GM23338 (cell line): ENCODE measurements at regions not wholly inside any gene's neighbourhood (a gene's known extent, or its start where the extent isn't known, plus 50 kb on each side); places are given as distances from the start of the nearest gene placed in this dataset.

Source experiments
- ATAC-seq: fragments of 200-7000 bp; cut with Tn5 transposase; 3 replicates; pipeline ENCODE4 v1.9.1; 2020
- DNase-seq: peaks from one replicate; pipeline ENCODE4 v3.0.0-alpha.2; 2015; ENCODE audit warnings: low spot score
- H2AFZ ChIP-seq: fragments of 200-600 bp; sonication (generic); 2 replicates; pipeline ENCODE4 v1.8.0; 2016; ENCODE audit warnings: antibody characterized with exemption, mild to moderate bottlenecking, moderate library complexity
- H3F3A ChIP-seq: fragments of 200-600 bp; sonication (generic); replicated peaks from 2 replicates; pipeline ENCODE4 v1.8.0; 2017; ENCODE audit warnings: antibody characterized with exemption, mixed run types, low read depth
- H3K27ac ChIP-seq: fragments of 200-600 bp; sonication (generic); 2 replicates; pipeline ENCODE4 v1.6.1; 2016; ENCODE audit warnings: low read depth
- H3K27me3 ChIP-seq: fragments of 200-600 bp; sonication (generic); 2 replicates; pipeline ENCODE4 v1.8.0; 2016; ENCODE audit warnings: mild to moderate bottlenecking, mixed run types, moderate library complexity; ENCODE audit not compliant: insufficient read depth
- H3K36me3 ChIP-seq: fragments of 200-600 bp; sonication (generic); 2 replicates; pipeline ENCODE4 v1.8.0; 2016; ENCODE audit warnings: mild to moderate bottlenecking; ENCODE audit not compliant: insufficient read depth
- H3K4me1 ChIP-seq: fragments of 200-600 bp; sonication (generic); 2 replicates; pipeline ENCODE4 v1.8.0; 2016; ENCODE audit warnings: mild to moderate bottlenecking, moderate library complexity; ENCODE audit not compliant: insufficient read depth
- H3K4me2 ChIP-seq: fragments of 200-600 bp; sonication (generic); 2 replicates; pipeline ENCODE4 v1.7.1; 2017; ENCODE audit warnings: mixed run types
- H3K4me3 ChIP-seq: fragments of 200-600 bp; sonication (generic); 2 replicates; pipeline ENCODE4 v1.6.1; 2016; ENCODE audit warnings: mixed run types
- H3K79me2 ChIP-seq: fragments of 200-600 bp; sonication (generic); replicated peaks from 2 replicates; pipeline ENCODE4 v1.8.0; 2017; ENCODE audit warnings: mild to moderate bottlenecking; ENCODE audit not compliant: insufficient read depth
- H3K9me2 ChIP-seq: fragments of 200-600 bp; sonication (generic); 2 replicates; pipeline ENCODE4 v1.8.0; 2017; ENCODE audit not compliant: insufficient read depth
- H4K20me1 ChIP-seq: fragments of 200-600 bp; sonication (generic); replicated peaks from 2 replicates; pipeline ENCODE4 v1.8.0; 2017; ENCODE audit warnings: mild to moderate bottlenecking; ENCODE audit not compliant: insufficient read depth
- H3K27ac Mint-ChIP-seq: 2 replicates; pipeline ENCODE4 v1.8.0; 2020; ENCODE audit warnings: inconsistent platforms, mild to moderate bottlenecking, moderate library complexity, mixed read lengths
- H3K27me3 Mint-ChIP-seq: 3 replicates; pipeline ENCODE4 v1.8.0; 2022; ENCODE audit warnings: low read depth, mild to moderate bottlenecking, moderate library complexity, mixed read lengths, inconsistent platforms; ENCODE audit not compliant: insufficient read depth, poor library complexity
- H3K36me3 Mint-ChIP-seq: 3 replicates; pipeline ENCODE4 v1.8.0; 2021; ENCODE audit warnings: low read depth, mild to moderate bottlenecking, inconsistent platforms, moderate library complexity, mixed read lengths
- H3K4me1 Mint-ChIP-seq: 3 replicates; pipeline ENCODE4 v1.8.0; 2020; ENCODE audit warnings: mild to moderate bottlenecking, inconsistent platforms, mixed read lengths
- H3K4me3 Mint-ChIP-seq: 3 replicates; pipeline ENCODE4 v1.8.0; 2021; ENCODE audit warnings: moderate library complexity, mild to moderate bottlenecking, inconsistent platforms, mixed read lengths
- H3K9me3 Mint-ChIP-seq: 3 replicates; pipeline ENCODE4 v1.8.0; 2020; ENCODE audit warnings: moderate library complexity, mild to moderate bottlenecking, inconsistent platforms, mixed read lengths
- CREB1 ChIP-seq: fragments of 250-450 bp; sonication (Bioruptor Pico); IDR thresholded peaks from 2 replicates; pipeline ENCODE4 v1.5.0; 2020; ENCODE audit warnings: low read depth, mild to moderate bottlenecking, moderate library complexity
- EZH2 ChIP-seq: fragments of 200-600 bp; sonication (generic); IDR thresholded peaks from one replicate; pipeline ENCODE4 v1.8.0; 2017; ENCODE audit warnings: antibody characterized with exemption, mild to moderate bottlenecking, low read depth; ENCODE audit not compliant: unreplicated experiment
- EZH2phosphoT487 ChIP-seq: fragments of 200-600 bp; sonication (generic); IDR thresholded peaks from one replicate; pipeline ENCODE4 v1.8.1; 2018; ENCODE audit warnings: antibody characterized with exemption; ENCODE audit not compliant: unreplicated experiment
- JUNB ChIP-seq: IDR thresholded peaks from one replicate; pipeline ENCODE4 v1.6.1; 2016; ENCODE audit warnings: antibody characterized with exemption; ENCODE audit not compliant: unreplicated experiment
- NANOG ChIP-seq: IDR thresholded peaks from 2 replicates; pipeline ENCODE4 v1.6.1; 2016; ENCODE audit warnings: antibody characterized with exemption, borderline replicate concordance
- POLR2AphosphoS5 ChIP-seq: IDR thresholded peaks from 2 replicates; pipeline ENCODE4 v1.6.1; 2016; ENCODE audit warnings: antibody characterized with exemption, low read depth
- STAT1 ChIP-seq: IDR thresholded peaks from one replicate; pipeline ENCODE4 v1.6.1; 2016; ENCODE audit warnings: antibody characterized with exemption; ENCODE audit not compliant: unreplicated experiment
- ZNF114 ChIP-seq: fragments of 250-450 bp; sonication (Bioruptor Pico); IDR thresholded peaks from 2 replicates; pipeline ENCODE4 v1.5.0; 2020; ENCODE audit warnings: mild to moderate bottlenecking, moderate library complexity
- ZNF331 ChIP-seq: fragments of 250-450 bp; sonication (Bioruptor Pico); IDR thresholded peaks from 2 replicates; pipeline ENCODE4 v1.5.0; 2020; ENCODE audit warnings: low read depth, mild to moderate bottlenecking, moderate library complexity
- TF ChIP-seq, protein P1 (sequence below): IDR thresholded peaks from 2 replicates; pipeline ENCODE4 v1.6.1; 2016; ENCODE audit warnings: antibody characterized with exemption
- TF ChIP-seq, protein P2 (sequence below): IDR thresholded peaks from one replicate; pipeline ENCODE4 v1.6.1; 2018; ENCODE audit warnings: antibody characterized with exemption; ENCODE audit not compliant: unreplicated experiment
- TF ChIP-seq, protein P3 (sequence below), 2 experiments: fragments of 200-600 bp in 1 of 2; sonication (generic) in 1 of 2; conservative IDR thresholded peaks; 2 replicates each; pipeline versions ENCODE4 v1.5.1 to v1.6.1; 2016 to 2017; ENCODE audit warnings: antibody characterized with exemption in 2 of 2, low read depth in 2 of 2, mild to moderate bottlenecking in 2 of 2, moderate library complexity in 1 of 2
- TF ChIP-seq, protein P4 (sequence below): fragments of 250-450 bp; sonication (Bioruptor Pico); IDR thresholded peaks from 2 replicates; pipeline ENCODE4 v1.5.0; 2020; ENCODE audit warnings: mild to moderate bottlenecking, moderate library complexity

DNA sequence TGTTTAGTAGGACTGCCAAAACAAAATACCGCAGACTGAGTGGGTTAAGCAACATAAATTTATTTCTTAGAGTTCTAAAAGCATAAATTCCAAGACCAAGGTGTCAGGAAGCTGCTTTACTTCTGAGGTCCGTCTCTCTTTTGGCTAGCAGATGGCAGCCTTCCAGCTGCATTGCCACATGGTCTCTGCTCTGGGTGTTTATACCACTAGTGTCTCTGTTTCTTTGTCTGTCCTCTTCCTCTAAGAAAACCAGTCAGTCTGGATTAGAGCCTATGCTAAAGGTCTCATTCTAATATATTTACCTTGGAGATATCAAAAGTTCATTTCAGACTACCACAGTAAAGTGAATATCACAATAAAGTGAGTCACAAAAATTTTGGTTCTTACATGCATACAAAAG is 519.8 kb downstream of the COL11A1 start (continued):
- TF ChIP-seq EZH2phosphoT487 (no peak), POLR2AphosphoS5 (no peak), EZH2 (no peak), STAT1 (no peak)

DNA sequence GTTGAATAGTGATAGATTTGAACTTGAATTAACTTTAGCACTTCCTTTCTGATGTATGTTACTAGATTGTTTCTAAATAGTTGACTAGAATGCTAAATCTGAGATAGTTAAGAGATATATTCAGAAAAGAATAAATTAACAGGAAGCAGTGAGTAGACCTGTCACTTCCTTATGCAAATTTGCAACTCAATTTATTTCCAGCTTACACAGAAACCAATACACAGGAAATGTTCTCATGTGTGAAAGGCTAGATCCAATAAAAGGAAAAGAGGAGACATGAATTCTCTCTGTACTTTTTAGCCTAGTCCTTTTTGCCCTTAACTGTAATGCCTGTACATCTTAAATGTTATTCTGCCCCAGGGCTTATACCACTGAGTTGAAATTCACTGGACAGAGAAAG is 522.3 kb downstream of the COL11A1 start:
- no peaks in the 10 kb centered on the region for H3K4me1 ChIP-seq
- no peaks in the 10 kb centered on the region for H3K36me3 Mint-ChIP-seq
- H3K27ac Mint-ChIP-seq, result no peak overlapping the region

More for the DNA sequence above, 522.3 kb downstream of the COL11A1 start:
- no peak overlapping the region for H3K27ac ChIP-seq
- H4K20me1 ChIP-seq, result no peaks in the 10 kb centered on the region
- no peak for TF ChIP-seq EZH2
- no peak for TF ChIP-seq JUNB
- TF ChIP-seq ZNF331 (CRISPR knock-in tag), result no peak
- TF ChIP-seq, protein P1, sequence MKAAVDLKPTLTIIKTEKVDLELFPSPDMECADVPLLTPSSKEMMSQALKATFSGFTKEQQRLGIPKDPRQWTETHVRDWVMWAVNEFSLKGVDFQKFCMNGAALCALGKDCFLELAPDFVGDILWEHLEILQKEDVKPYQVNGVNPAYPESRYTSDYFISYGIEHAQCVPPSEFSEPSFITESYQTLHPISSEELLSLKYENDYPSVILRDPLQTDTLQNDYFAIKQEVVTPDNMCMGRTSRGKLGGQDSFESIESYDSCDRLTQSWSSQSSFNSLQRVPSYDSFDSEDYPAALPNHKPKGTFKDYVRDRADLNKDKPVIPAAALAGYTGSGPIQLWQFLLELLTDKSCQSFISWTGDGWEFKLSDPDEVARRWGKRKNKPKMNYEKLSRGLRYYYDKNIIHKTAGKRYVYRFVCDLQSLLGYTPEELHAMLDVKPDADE, result no peak
- TF ChIP-seq POLR2AphosphoS5, result no peak
- TF ChIP-seq ZNF114 (CRISPR knock-in tag), result no peak
- no peak for TF ChIP-seq EZH2phosphoT487
- TF ChIP-seq NANOG, result no peak
- no peak for TF ChIP-seq CREB1 (CRISPR knock-in tag)
- TF ChIP-seq, protein P2, sequence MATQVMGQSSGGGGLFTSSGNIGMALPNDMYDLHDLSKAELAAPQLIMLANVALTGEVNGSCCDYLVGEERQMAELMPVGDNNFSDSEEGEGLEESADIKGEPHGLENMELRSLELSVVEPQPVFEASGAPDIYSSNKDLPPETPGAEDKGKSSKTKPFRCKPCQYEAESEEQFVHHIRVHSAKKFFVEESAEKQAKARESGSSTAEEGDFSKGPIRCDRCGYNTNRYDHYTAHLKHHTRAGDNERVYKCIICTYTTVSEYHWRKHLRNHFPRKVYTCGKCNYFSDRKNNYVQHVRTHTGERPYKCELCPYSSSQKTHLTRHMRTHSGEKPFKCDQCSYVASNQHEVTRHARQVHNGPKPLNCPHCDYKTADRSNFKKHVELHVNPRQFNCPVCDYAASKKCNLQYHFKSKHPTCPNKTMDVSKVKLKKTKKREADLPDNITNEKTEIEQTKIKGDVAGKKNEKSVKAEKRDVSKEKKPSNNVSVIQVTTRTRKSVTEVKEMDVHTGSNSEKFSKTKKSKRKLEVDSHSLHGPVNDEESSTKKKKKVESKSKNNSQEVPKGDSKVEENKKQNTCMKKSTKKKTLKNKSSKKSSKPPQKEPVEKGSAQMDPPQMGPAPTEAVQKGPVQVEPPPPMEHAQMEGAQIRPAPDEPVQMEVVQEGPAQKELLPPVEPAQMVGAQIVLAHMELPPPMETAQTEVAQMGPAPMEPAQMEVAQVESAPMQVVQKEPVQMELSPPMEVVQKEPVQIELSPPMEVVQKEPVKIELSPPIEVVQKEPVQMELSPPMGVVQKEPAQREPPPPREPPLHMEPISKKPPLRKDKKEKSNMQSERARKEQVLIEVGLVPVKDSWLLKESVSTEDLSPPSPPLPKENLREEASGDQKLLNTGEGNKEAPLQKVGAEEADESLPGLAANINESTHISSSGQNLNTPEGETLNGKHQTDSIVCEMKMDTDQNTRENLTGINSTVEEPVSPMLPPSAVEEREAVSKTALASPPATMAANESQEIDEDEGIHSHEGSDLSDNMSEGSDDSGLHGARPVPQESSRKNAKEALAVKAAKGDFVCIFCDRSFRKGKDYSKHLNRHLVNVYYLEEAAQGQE, result no peak
- TF ChIP-seq, protein P3, sequence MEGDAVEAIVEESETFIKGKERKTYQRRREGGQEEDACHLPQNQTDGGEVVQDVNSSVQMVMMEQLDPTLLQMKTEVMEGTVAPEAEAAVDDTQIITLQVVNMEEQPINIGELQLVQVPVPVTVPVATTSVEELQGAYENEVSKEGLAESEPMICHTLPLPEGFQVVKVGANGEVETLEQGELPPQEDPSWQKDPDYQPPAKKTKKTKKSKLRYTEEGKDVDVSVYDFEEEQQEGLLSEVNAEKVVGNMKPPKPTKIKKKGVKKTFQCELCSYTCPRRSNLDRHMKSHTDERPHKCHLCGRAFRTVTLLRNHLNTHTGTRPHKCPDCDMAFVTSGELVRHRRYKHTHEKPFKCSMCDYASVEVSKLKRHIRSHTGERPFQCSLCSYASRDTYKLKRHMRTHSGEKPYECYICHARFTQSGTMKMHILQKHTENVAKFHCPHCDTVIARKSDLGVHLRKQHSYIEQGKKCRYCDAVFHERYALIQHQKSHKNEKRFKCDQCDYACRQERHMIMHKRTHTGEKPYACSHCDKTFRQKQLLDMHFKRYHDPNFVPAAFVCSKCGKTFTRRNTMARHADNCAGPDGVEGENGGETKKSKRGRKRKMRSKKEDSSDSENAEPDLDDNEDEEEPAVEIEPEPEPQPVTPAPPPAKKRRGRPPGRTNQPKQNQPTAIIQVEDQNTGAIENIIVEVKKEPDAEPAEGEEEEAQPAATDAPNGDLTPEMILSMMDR (conservative IDR thresholded peaks at IDR 0.05; ENCODE audit: low read depth in 2 of 2), result no peak
- TF ChIP-seq, protein P4, sequence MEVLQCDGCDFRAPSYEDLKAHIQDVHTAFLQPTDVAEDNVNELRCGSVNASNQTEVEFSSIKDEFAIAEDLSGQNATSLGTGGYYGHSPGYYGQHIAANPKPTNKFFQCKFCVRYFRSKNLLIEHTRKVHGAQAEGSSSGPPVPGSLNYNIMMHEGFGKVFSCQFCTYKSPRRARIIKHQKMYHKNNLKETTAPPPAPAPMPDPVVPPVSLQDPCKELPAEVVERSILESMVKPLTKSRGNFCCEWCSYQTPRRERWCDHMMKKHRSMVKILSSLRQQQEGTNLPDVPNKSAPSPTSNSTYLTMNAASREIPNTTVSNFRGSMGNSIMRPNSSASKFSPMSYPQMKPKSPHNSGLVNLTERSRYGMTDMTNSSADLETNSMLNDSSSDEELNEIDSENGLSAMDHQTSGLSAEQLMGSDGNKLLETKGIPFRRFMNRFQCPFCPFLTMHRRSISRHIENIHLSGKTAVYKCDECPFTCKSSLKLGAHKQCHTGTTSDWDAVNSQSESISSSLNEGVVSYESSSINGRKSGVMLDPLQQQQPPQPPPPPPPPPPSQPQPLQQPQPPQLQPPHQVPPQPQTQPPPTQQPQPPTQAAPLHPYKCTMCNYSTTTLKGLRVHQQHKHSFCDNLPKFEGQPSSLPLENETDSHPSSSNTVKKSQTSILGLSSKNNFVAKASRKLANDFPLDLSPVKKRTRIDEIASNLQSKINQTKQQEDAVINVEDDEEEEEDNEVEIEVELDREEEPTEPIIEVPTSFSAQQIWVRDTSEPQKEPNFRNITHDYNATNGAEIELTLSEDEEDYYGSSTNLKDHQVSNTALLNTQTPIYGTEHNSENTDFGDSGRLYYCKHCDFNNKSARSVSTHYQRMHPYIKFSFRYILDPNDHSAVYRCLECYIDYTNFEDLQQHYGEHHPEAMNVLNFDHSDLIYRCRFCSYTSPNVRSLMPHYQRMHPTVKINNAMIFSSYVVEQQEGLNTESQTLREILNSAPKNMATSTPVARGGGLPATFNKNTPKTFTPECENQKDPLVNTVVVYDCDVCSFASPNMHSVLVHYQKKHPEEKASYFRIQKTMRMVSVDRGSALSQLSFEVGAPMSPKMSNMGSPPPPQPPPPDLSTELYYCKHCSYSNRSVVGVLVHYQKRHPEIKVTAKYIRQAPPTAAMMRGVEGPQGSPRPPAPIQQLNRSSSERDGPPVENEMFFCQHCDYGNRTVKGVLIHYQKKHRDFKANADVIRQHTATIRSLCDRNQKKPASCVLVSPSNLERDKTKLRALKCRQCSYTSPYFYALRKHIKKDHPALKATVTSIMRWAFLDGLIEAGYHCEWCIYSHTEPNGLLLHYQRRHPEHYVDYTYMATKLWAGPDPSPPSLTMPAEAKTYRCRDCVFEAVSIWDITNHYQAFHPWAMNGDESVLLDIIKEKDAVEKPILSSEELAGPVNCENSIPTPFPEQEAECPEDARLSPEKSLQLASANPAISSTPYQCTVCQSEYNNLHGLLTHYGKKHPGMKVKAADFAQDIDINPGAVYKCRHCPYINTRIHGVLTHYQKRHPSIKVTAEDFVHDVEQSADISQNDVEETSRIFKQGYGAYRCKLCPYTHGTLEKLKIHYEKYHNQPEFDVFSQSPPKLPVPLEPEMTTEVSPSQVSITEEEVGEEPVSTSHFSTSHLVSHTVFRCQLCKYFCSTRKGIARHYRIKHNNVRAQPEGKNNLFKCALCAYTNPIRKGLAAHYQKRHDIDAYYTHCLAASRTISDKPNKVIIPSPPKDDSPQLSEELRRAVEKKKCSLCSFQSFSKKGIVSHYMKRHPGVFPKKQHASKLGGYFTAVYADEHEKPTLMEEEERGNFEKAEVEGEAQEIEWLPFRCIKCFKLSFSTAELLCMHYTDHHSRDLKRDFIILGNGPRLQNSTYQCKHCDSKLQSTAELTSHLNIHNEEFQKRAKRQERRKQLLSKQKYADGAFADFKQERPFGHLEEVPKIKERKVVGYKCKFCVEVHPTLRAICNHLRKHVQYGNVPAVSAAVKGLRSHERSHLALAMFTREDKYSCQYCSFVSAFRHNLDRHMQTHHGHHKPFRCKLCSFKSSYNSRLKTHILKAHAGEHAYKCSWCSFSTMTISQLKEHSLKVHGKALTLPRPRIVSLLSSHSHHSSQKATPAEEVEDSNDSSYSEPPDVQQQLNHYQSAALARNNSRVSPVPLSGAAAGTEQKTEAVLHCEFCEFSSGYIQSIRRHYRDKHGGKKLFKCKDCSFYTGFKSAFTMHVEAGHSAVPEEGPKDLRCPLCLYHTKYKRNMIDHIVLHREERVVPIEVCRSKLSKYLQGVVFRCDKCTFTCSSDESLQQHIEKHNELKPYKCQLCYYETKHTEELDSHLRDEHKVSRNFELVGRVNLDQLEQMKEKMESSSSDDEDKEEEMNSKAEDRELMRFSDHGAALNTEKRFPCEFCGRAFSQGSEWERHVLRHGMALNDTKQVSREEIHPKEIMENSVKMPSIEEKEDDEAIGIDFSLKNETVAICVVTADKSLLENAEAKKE (CRISPR knock-in tag), result no peak
- TF ChIP-seq STAT1, result no peak
- Mint-ChIP-seq H3K9me3 (no peaks in the 10 kb centered on the region), H3K27me3 (no peaks in the 10 kb centered on the region), H3K4me3 (no peak overlapping the region), H3K4me1 (no peaks in the 10 kb centered on the region)
- no peaks in the 10 kb centered on the region for H3K9me2 ChIP-seq
- no peaks in the 10 kb centered on the region for H3K79me2 ChIP-seq
- DNase-seq, result no peak
- ATAC-seq, result no peak
- H3K27me3 ChIP-seq, result no peaks in the 10 kb centered on the region
- no peak overlapping the region for H3K4me3 ChIP-seq
- H3K36me3 ChIP-seq, result no peaks in the 10 kb centered on the region
- H3K4me2 ChIP-seq, result no peak overlapping the region
- no peaks in the 10 kb centered on the region for H3F3A ChIP-seq
- no peak overlapping the region for H2AFZ ChIP-seq
